ENCODE measurements at regions not wholly inside any gene's neighbourhood (a gene's known extent, or its start where the extent isn't known, plus 50 kb on each side); places are given as distances from the start of the nearest gene placed in this dataset.
"Not testable (repeated sequence)": the region's sequence is repeated elsewhere in the genome, so short reads cannot be mapped to it uniquely, and the experiment has no call there.

- no peak for DNase-seq
Observed at GRCh38 chr6:151671195-151671594, 136.3 kb upstream of the ESR1 start.

DNA sequence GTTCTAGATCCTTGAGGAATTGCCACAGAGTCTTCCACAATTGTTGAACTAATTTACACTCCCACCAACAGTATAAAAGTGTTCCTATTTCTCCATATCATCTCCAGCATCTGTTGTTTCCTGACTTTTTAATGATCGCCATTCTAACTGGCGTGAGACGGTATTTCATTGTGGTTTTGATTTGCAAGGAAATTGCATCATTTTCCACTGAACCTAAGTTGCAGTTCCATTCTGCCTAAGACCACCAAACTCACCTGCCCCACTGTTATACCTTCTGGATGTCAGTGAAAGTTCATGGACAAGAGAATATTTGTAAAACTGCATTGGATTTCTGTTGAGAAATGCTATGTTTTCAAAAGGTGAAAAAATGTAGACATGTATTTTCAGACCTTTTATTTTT is 132.9 kb upstream of the ESR1 start:
- no peak for DNase-seq

DNA sequence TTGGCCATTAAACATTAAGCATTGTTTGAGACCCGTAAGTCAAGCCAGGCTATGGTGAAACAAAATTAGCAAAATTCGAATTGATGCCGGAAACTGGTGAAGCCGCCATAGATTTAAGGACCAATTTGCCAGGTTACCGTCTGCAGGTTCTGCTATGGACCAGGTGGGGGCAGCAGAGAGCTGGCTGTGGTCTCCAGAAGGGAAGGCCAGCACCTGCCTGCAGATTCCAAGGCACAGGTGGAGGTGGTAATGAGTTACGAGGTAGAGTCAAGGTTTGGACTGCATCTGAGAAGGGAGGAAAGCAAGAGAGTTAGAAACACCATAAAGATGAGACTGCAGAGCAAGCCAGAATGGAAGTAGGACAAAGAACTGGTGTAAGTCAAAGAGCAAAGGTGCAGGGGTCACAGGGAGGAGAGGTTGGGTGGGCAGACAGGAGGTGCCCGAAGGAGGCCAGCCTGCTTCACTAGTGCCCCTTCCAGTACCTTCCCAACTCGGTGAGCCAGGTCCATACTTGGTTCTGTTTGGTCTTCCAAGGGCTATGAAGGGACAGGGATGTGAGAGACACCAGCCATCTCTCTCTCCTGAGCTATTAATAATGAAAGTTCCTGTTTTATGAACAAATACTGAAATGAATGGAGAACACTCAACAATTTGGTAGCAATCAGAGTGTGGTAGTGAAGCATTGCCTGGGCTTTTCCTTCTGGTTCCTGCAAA is 131.6 kb upstream of the ESR1 start:
- DNase-seq: peak; percentile 11

DNA sequence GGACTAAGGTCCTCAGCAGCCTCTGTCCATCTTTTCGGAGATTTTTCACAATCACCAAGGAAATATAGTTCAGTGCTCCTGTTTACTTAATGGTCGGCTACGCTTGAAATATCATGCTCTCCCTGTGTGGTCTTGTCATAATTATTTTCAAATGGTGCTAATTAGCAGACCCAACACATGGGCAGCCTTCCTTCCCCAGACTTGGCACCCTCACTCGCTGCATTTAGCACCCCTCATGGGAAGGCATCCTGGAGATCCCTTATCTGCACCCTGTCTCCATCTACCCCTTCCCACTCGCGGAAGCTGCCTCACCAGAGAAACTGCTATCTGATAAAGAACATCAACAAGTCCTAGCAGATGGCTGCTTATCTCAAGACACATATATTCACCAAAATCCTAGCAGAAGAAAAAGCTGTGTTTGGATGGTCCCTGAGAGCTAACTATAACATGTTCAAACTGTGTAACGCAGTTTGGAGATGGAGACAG is 131.0 kb upstream of the ESR1 start:
- DNase-seq: no peak

GRCh38 chr6:151677404-151677803 is 130.1 kb upstream of the ESR1 start:
- DNase-seq: no peak

DNA sequence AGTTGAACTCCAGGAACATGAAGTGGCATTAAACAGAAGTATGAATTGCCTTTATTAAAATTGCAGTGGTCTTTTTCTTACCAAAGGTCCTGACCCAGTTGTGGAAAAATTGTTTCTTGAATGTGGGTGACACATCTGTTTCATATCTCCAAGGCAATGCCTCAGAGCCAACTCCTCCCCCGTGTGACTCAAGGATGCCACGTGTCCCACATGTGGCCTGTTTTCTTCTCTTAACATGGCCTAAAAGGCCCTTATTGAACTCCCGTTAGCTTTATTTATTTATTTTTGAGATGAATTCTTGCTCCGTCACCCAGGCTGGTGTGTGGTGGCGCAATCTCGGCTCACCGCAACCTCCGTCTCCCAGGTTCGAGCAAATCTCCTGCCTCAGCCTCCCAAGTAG is 128.4 kb upstream of the ESR1 start:
- peak; percentile 50 for DNase-seq

- DNase-seq: no peak
Observed at GRCh38 chr6:151679941-151680340, 127.5 kb upstream of the ESR1 start.

DNA sequence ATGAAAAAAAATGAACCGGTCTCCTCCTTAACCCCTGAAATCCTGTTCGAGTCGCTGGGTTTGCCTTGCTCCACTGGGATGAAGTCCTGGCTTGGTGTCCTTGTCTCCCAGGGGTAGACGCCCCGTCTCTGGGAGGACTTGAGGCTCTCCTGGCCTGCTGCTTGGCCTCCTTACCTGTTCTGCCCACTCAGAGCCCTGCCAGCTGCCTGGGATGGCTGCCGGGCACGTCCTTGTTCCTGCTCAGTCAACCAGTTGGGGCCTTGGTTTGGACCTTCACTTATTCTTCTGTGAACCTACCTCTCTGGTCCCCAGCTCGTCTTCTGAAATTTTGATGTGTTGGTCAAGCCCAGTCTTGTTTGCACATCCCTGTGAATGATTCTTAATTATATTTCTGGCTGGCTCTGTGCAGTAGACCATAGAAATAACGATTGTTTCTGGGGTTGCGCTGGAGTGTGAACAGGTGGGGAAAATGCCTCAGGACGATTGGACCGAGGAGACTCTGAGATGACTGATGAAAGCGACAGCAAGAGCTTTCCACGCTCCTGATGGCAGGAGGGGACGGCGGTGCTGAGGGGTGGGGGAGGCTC is 126.5 kb upstream of the ESR1 start:
- DNase-seq: no peak

- peak; percentile 37 for DNase-seq
Observed at GRCh38 chr6:151681433-151682059, 125.9 kb upstream of the ESR1 start.

DNA sequence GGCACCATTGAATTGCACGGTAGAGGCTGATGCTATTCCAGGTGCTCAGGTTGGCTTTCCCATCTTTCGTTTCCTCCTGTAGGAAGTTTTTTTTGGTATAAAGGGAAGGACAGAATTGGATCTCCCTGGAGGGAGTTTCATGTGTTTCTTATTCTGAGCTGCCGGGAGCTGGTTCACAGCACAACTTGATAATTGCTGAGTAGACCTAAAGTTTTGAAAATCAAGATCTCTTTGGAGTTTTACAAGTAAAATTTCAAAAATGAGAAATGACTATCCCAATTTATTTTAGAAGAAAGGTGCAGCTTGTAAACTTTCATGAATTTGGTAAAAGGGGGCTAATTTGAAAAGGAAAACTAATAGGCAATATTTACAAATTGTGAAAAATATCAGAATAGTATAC is 125.2 kb upstream of the ESR1 start:
- DNase-seq: no peak

DNA sequence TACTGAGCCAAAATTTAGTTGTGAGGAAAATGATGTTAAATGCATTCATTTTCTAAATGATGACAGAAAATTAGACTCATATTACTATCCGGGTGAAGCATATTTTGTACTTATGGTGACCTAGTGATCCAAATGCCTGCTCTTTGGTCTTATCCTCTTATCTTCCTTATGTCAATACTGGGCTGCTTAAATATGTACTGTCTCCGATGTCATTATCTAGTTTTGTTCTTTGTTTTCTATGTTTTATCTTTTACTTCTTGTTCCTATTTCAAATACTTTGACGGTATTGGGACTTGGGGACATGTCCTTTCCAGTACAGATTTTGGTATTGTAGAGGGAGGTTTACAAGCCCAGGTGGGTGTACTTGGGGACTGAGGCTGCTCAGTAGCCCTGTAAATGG is 124.6 kb upstream of the ESR1 start:
- DNase-seq: no peak

- DNase-seq: no peak
Observed at GRCh38 chr6:151683381-151683780, 124.1 kb upstream of the ESR1 start.

DNA sequence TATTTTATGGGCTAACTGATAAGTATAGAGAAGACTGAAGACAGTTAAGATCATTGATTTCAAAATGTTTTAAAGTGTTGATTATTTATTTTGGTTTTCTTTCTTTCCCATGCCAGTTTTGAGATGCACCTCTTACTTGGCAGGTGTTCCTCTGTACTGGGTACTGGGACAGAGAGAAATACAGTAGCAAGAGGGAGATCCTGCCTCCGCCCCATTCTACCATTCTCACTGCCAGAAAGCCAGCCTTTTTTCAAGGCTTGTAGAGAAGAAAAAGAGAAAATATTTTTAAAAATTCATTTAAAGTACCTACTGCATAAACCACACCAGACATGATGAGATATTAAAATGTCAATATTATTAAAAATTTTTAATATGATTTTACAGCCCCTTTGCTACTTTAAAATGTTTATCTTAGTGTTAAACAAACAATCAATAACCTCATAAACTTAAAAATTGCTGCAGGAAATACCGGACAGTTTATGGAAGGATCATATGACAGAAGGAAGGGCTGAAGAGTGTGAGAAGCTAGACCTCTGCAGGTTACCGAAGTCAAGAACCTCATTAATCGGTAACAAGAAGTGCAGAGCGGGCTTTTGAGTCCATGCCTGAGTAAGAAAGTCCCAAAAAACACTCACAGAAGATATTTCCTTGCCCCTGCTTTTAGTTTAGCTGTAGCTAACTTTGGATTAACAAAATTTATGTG is 117.8 kb upstream of the ESR1 start:
- DNase-seq: no peak

DNA sequence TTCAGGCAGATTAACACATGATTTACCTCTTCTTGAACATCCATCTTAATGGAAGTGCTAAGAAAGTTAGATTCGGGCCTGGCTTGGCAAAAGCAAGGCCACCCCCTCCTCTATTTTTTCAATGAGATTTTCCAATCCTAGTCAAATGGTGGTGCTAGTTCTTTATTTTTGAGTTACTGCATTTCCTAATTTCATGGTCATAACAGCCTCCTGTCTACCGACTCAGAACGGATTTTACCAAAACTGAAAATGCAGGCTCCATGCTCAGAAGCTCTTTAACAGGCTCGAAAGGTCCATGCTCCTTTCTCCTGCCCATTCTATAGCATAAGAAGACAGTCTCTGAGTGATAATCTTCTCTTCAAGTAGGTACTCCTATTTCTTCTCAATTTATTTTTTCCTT is 117.2 kb upstream of the ESR1 start:
- DNase-seq: peak; percentile 6

DNA sequence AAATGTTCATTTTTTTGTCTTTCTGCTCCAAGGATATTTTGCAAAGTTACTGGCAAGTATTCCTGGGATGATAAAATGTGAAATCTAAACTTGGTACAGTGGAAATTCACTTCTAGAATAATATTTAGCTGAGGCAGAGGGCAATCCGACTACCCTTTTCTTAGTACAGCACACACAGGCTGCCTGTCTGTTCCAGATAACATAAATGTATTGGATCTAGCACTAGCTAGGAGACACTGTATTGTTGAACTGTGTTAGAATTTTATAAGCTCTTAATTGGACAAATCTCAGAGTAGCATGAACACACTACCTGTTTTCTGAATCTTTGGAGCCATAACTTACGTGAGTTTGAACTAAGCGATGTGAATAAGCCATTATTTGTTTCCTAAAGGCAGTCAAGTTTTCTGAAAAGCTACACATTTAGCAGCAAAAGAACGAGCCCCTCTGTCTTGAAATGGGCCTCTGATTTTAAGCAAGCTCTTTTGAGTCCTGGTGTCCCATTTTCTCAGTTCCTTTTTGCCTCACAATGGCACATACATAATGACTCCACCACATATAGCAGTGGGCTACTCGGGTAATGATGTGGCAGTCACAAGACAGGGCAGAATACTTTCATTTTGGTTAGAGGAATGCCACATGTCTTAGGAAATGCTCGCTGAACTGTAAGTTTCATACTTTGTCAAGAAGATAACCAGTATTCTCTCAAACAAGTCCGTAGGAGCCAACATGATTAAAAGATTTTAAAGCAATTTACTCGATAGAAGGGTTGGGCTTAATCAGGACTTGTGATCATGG is 116.5 kb upstream of the ESR1 start:
- DNase-seq: peak; percentile 87

- no peak for DNase-seq
Observed at GRCh38 chr6:151692216-151692615, 115.3 kb upstream of the ESR1 start.

- no peak for DNase-seq
Observed at GRCh38 chr6:151693366-151693765, 114.1 kb upstream of the ESR1 start.

DNA sequence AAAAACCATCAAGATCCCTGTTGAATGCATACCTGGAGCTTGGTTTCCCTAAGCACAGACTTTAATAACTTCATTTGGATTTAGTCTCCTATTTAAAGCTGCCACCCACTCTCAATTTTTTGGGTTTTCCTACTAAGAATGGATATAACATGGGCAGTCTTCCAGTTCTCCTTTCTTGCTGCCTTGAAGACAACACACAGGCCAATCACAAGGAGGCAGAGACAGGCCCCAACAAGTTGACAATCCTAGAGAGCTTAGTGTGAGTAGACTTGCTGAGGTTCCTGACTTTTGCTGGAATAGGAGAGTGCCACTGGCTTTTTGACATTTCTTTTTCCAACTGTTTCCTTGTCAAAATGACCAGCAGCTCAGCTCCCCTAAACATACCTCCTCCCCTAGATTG is 112.3 kb upstream of the ESR1 start:
- DNase-seq: no peak

GRCh38 chr6:151696302-151696701 is 111.2 kb upstream of the ESR1 start:
- not testable (repeated sequence) for DNase-seq

DNA sequence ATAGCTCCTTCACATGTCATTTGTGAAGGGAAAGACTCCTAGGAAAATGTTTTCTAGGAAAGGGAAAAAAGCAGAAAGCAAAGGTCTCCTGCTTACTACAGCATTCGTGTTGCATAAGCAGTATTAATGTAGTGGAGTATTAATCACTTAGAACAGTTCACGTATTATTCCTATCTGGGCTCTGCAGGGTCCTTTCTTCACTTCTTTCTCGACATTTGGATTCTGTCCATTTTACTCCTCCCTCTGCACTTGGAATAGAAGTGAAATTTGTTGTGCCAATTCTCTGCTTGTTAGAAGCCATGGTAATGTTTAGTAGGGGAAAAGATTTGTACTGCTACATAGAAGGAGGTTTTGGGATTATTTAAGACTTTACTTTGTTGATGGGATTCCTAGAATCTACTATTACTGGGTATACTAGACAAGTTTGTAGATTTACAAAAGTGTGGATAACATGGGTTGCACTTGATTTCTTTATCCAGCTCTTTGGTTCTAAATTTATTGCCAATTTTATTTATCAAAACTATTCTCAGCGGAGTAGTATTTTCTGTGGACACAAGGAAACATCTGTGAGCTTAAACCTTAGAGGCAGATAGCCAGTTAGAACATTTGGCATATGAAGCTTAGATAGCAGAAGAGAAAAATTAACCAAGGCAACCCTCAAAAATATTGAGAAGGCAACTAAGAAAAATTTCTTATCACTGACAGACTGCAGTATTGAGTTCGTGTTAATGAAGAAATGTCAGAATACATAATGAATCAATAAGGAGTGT is 108.4 kb upstream of the ESR1 start:
- no peak for DNase-seq

- no peak for DNase-seq
Observed at GRCh38 chr6:151699719-151700118, 107.8 kb upstream of the ESR1 start.

- no peak for DNase-seq
Observed at GRCh38 chr6:151701911-151702562, 105.4 kb upstream of the ESR1 start.
